Fibroblast of peridontal ligament (primary cell): ENCODE measurements at regions not wholly inside any gene's neighbourhood (a gene's known extent, or its start where the extent isn't known, plus 50 kb on each side); places are given as distances from the start of the nearest gene placed in this dataset.

Source experiments
- DNase-seq: peaks from one replicate; pipeline ENCODE4 v3.0.0-alpha.2; 2010; ENCODE audit errors: extremely low read depth

- DNase-seq: peak; percentile 93
Observed at GRCh38 chr4:169810325-169811323, 52.9 kb upstream of the HPF1 start.

- no peak for DNase-seq
Observed at GRCh38 chr4:169807934-169808509, 50.3 kb upstream of the HPF1 start.
